ENCODE measurements at regions not wholly inside any gene's neighbourhood (a gene's known extent, or its start where the extent isn't known, plus 50 kb on each side); places are given as distances from the start of the nearest gene placed in this dataset.

DNA sequence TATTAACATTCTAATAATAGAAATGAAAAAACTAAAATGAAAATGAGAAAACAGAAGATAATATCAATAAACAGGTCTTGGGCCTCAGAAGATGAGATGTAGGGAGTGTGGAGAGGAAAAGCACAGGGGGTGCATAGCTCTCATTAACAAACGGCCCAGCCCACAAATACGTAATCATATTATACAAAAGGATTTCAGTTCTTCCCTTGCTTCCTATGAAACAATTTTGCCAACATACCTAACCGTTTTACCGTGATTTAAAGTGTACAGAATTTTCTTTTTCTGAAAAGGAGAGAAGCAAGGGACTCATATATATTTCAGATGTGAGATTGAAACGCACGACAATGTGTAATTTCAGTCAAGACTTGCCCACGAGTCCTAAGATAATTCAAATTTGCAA is 136.0 kb downstream of the HFE start:
- Histone ChIP-seq H3K36me3 (no peaks in the 10 kb centered on the region), H3K27ac (peak overlapping the region in 1 of 2 donors; percentile 86), H3K4me3 (peak overlapping the region; percentile 51), H3K27me3 (no peaks in the 10 kb centered on the region), H3K4me1 (ENCODE audit: insufficient read depth) (peaks cover 7% of the 10 kb centered on the region), H3K9me3 (no peaks in the 10 kb centered on the region)
- intact Hi-C loops (cut with DNase I) = no loop called here
- no peak for TF ChIP-seq POLR2A (IDR thresholded peaks at IDR 0.05)
- no peak for TF ChIP-seq EP300 (IDR thresholded peaks at IDR 0.05)
- TF ChIP-seq, protein P1, sequence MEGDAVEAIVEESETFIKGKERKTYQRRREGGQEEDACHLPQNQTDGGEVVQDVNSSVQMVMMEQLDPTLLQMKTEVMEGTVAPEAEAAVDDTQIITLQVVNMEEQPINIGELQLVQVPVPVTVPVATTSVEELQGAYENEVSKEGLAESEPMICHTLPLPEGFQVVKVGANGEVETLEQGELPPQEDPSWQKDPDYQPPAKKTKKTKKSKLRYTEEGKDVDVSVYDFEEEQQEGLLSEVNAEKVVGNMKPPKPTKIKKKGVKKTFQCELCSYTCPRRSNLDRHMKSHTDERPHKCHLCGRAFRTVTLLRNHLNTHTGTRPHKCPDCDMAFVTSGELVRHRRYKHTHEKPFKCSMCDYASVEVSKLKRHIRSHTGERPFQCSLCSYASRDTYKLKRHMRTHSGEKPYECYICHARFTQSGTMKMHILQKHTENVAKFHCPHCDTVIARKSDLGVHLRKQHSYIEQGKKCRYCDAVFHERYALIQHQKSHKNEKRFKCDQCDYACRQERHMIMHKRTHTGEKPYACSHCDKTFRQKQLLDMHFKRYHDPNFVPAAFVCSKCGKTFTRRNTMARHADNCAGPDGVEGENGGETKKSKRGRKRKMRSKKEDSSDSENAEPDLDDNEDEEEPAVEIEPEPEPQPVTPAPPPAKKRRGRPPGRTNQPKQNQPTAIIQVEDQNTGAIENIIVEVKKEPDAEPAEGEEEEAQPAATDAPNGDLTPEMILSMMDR (IDR thresholded peaks at IDR 0.05) = no peak
- no peak for DNase-seq
- 2 to 4% (median 3%) methylated on average over 7 of the region's 7 CpGs for WGBS, 3 donors

DNA sequence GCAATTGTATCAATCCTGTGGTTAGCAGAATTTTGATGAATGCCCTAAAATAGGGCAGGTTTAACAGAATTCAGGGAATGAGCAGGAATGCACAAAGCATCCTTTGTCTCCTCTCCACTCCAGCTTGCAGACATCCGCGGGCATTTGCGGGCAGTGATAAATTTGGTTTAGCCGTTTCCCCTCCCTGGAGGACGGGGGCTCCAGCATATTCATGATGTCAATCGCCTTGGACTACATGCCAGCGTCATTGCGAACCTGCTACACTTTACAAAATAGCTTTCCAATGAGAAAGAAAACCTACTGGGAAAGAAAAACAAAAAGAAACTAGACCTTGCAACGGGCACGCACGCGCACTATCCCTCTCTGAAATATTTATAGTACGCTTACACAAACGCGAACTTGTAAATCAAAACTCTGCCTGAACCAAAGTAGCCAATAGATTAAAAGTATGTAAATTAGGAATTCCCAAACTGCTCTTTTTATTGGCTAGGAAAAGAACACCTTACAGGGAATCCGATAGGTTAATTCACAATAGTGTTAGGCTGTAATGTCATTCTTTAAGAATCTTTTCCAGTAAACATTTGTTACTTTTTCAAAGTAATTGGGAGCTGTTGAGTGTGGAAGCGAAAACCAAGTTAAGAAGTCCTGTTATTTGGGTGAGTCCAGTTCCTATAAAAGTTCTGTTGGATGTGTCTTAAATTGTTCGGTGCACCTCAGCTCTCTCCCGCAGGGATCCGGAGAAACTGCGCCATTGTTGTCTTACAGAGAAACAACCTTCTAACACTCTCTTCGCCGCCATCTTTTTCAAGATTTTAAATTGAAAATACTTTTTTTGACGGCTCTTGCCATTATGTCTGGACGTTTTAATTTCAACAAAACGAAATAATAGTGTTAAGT is 136.7 kb downstream of the HFE start:
- Histone ChIP-seq H3K4me1 (ENCODE audit: insufficient read depth) (peaks cover 6% of the 10 kb centered on the region), H3K27me3 (no peaks in the 10 kb centered on the region), H3K36me3 (no peaks in the 10 kb centered on the region), H3K27ac (peak overlapping the region; percentile 60 to 86), H3K4me3 (peak overlapping the region; percentile 51), H3K9me3 (no peaks in the 10 kb centered on the region)
- WGBS, 3 donors = 0 to 1% (median 1%) methylated on average over 26 of the region's 26 CpGs
- peak; percentile 64 to 74 (median 65) for DNase-seq
- intact Hi-C loops (cut with DNase I) = no loop called here
- TF ChIP-seq EP300 (IDR thresholded peaks at IDR 0.05) = no peak
- TF ChIP-seq, protein P1 (IDR thresholded peaks at IDR 0.05) = no peak
- TF ChIP-seq POLR2A (IDR thresholded peaks at IDR 0.05) = peak; percentile 66

DNA sequence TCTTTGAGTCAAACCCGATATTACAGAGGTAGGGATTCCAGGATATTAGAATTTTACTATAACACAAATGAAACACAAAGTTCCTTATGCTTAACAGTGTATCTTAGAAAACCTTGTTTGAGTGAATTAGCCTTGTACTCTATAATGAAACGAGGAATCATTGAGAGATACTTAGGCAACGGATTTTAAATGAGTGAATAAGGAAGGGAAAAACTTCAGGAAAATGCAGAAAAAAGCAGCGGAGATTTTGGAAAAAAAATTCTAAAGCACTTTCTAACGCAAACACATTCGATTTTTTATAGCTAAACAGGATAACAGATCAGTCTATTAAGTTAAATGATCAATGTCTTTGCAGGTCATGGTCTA is 137.3 kb downstream of the HFE start:
- no peak for DNase-seq
- H3K4me3 ChIP-seq = peak overlapping the region; percentile 51
- intact Hi-C loops (cut with DNase I) = no loop called here
- TF ChIP-seq, protein P1 (IDR thresholded peaks at IDR 0.05) = no peak
- TF ChIP-seq EP300 (IDR thresholded peaks at IDR 0.05) (no peak), POLR2A (IDR thresholded peaks at IDR 0.05) (no peak)
- WGBS, 3 donors = 1 to 3% (median 3%) methylated on average over 6 of the region's 6 CpGs
- H3K36me3 ChIP-seq = no peaks in the 10 kb centered on the region
- H3K27me3 ChIP-seq = no peaks in the 10 kb centered on the region
- H3K4me1 ChIP-seq (ENCODE audit: insufficient read depth) = peaks cover 6% of the 10 kb centered on the region
- no peaks in the 10 kb centered on the region for H3K9me3 ChIP-seq
- H3K27ac ChIP-seq = peak overlapping the region; percentile 60 to 86

DNA sequence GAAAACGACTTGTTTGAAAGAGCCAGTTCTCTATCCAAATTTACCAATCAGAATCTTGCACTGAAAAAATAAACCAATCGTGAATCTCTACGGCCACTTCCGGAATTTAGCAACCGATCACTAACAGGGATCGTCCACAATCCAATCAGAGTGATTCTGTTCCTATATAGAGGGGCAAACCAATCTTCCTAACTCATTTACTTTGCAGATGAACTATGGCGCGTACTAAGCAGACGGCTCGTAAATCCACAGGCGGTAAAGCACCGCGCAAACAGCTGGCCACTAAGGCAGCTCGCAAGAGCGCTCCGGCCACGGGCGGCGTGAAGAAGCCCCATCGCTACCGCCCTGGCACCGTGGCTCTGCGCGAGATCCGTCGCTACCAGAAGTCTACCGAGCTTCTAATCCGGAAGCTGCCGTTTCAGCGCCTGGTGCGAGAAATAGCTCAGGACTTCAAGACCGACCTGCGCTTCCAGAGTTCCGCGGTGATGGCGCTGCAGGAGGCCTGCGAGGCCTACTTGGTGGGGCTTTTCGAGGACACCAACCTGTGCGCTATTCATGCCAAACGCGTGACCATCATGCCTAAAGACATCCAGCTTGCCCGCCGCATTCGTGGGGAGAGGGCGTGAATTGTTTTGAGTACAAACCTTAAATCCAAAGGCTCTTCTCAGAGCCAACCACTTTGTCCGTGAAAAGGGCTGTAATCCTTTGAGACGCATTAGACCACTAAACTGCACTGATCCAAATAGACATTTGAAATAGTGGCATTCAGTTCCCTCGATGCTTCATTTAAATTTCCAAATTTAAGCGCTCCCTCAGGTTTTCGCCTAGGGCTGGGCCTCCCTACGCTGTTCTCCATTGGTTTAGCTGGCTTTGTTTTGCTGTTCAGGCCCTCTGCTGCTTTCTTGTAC is 138.0 kb downstream of the HFE start:
- Histone ChIP-seq H3K4me3 (peak overlapping the region; percentile 51), H3K27ac (peak overlapping the region in 1 of 2 donors; percentile 86), H3K4me1 (ENCODE audit: insufficient read depth) (peaks cover 6% of the 10 kb centered on the region), H3K36me3 (no peaks in the 10 kb centered on the region), H3K27me3 (no peaks in the 10 kb centered on the region), H3K9me3 (no peaks in the 10 kb centered on the region)
- peak in 4 of 5 donors; percentile 28 to 65 (median 56) for DNase-seq
- intact Hi-C loops (cut with DNase I) = no loop called here
- WGBS, 3 donors = 21 to 24% (median 22%) methylated on average over 51 of the region's 51 CpGs
- TF ChIP-seq, protein P1 (IDR thresholded peaks at IDR 0.05) = no peak
- TF ChIP-seq EP300 (IDR thresholded peaks at IDR 0.05) (no peak), POLR2A (IDR thresholded peaks at IDR 0.05) (no peak)
